ENCODE measurements at regions not wholly inside any gene's neighbourhood (a gene's known extent, or its start where the extent isn't known, plus 50 kb on each side); places are given as distances from the start of the nearest gene placed in this dataset.

GRCh38 chr2:221874444-221874843 lies 302.3 kb upstream of the EPHA4 start:
- no peaks in the 10 kb centered on the region for H3K4me1 ChIP-seq (ENCODE audit: control insufficient read depth in 1 of 2, insufficient read depth in 1 of 2, low read depth in 1 of 2, low read length in 1 of 2)
- TF ChIP-seq, protein P1, sequence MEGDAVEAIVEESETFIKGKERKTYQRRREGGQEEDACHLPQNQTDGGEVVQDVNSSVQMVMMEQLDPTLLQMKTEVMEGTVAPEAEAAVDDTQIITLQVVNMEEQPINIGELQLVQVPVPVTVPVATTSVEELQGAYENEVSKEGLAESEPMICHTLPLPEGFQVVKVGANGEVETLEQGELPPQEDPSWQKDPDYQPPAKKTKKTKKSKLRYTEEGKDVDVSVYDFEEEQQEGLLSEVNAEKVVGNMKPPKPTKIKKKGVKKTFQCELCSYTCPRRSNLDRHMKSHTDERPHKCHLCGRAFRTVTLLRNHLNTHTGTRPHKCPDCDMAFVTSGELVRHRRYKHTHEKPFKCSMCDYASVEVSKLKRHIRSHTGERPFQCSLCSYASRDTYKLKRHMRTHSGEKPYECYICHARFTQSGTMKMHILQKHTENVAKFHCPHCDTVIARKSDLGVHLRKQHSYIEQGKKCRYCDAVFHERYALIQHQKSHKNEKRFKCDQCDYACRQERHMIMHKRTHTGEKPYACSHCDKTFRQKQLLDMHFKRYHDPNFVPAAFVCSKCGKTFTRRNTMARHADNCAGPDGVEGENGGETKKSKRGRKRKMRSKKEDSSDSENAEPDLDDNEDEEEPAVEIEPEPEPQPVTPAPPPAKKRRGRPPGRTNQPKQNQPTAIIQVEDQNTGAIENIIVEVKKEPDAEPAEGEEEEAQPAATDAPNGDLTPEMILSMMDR (IDR thresholded peaks at IDR 0.05) = no peak
- H3K9me3 ChIP-seq = no peaks in the 10 kb centered on the region
- no peaks in the 10 kb centered on the region for H3K27me3 ChIP-seq
- no peak overlapping the region for H3K4me3 ChIP-seq (ENCODE audit: low read depth in 1 of 2, low read length in 1 of 2)
- H3K36me3 ChIP-seq = no peaks in the 10 kb centered on the region
- H3K27ac ChIP-seq = no peak overlapping the region

DNA sequence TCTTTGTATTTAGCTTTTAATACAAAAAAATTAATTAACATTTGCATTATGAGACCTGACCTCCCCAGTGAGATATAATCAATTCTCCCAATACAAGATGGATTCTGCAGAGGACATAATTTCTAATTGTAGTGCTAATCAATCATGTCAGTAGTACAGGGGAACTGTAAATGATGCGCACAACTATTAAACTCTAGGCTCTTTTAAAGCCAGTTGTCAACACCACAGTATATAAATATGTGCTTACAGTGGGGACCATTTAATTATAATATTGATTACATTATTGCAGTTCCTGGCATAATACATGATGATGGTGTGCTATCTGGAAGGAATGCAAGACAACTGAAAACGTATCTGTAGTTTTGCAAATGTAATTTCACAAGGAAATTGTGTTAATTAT lies 285.6 kb upstream of the EPHA4 start:
- no peaks in the 10 kb centered on the region for H3K4me1 ChIP-seq (ENCODE audit: control insufficient read depth in 1 of 2, insufficient read depth in 1 of 2, low read depth in 1 of 2, low read length in 1 of 2)
- H3K27ac ChIP-seq = no peak overlapping the region
- H3K9me3 ChIP-seq = no peaks in the 10 kb centered on the region
- H3K4me3 ChIP-seq (ENCODE audit: low read depth in 1 of 2, low read length in 1 of 2) = no peak overlapping the region
- TF ChIP-seq, protein P1 (IDR thresholded peaks at IDR 0.05) = no peak
- no peaks in the 10 kb centered on the region for H3K36me3 ChIP-seq
- H3K27me3 ChIP-seq = no peaks in the 10 kb centered on the region

DNA sequence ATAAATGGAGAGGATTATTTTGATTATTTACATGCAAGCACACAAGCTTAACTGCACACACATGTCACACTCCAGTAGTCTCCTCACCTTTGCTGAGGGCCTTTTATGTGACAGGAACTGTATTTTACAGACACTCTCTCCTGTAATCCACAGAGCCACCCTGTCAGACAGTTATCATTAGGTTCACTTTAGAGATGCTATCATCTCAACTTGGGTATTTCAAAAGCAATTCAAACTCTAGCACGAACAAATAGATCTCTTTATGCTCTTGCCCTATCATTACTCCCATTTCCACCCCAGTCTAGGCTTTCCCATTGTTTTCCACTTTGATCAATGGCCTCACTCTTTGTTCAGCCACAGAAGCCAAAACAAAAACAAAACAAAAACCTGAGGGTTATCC lies 281.2 kb upstream of the EPHA4 start:
- Histone ChIP-seq H3K9me3 (no peaks in the 10 kb centered on the region), H3K27ac (no peak overlapping the region)
- TF ChIP-seq, protein P1 (IDR thresholded peaks at IDR 0.05) = no peak

DNA sequence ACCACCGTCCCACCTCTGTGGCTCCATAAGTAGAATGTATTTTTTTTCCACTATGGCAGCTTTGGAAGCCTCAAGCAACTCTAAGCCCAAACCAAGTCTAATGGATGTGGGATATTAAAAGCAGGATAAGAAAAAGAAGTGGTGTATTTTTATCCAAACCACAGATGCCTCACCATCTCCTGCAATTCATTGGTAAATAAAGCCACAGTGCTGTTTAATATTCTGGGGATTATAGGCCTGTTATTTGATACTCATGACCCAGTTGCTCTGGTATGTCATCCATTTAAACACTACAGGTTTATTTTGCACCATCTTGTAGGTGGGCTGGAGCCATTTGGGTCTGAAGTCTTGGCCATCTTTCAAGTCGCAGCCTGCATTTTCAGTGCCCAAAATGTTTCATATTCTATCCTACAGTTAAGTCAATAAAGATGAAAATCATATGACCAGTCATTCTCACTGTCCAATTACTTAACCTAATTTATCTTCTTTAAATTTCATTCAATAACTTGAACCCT lies 279.5 kb upstream of the EPHA4 start:
- Histone ChIP-seq H3K27ac (no peak overlapping the region), H3K36me3 (no peaks in the 10 kb centered on the region), H3K9me3 (no peaks in the 10 kb centered on the region), H3K27me3 (no peaks in the 10 kb centered on the region), H3K4me1 (ENCODE audit: control insufficient read depth in 1 of 2, insufficient read depth in 1 of 2, low read depth in 1 of 2, low read length in 1 of 2) (no peaks in the 10 kb centered on the region), H3K4me3 (ENCODE audit: low read depth in 1 of 2, low read length in 1 of 2) (no peak overlapping the region)
- TF ChIP-seq, protein P1 (IDR thresholded peaks at IDR 0.05) = no peak

More for the DNA sequence above, 281.2 kb upstream of the EPHA4 start:
- no peaks in the 10 kb centered on the region for H3K27me3 ChIP-seq
- H3K4me3 ChIP-seq (ENCODE audit: low read depth in 1 of 2, low read length in 1 of 2) = no peak overlapping the region
- no peaks in the 10 kb centered on the region for H3K4me1 ChIP-seq (ENCODE audit: control insufficient read depth in 1 of 2, insufficient read depth in 1 of 2, low read depth in 1 of 2, low read length in 1 of 2)
- H3K36me3 ChIP-seq = no peaks in the 10 kb centered on the region

DNA sequence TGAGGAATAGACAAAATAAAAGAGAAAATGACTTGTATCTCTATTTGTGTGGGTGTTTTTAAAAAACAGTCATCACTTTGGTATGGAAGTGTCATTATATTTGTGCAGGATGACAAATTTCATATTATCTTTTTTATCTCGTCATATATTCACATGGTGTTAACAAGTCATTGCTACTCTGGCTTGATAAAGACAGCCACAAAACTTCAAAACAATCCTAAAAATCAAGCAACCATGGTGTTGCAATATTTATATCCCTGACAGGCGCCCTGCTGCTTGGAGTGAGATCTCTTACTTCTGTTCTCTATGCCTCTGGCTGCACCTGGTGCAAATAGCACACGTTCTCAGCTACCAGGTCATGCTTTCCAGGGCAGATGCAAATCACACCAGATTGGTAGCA lies 278.0 kb upstream of the EPHA4 start:
- no peaks in the 10 kb centered on the region for H3K9me3 ChIP-seq
- H3K36me3 ChIP-seq = no peaks in the 10 kb centered on the region
- no peak overlapping the region for H3K4me3 ChIP-seq (ENCODE audit: low read depth in 1 of 2, low read length in 1 of 2)
- no peaks in the 10 kb centered on the region for H3K27me3 ChIP-seq
- no peak overlapping the region for H3K27ac ChIP-seq
- no peaks in the 10 kb centered on the region for H3K4me1 ChIP-seq (ENCODE audit: control insufficient read depth in 1 of 2, insufficient read depth in 1 of 2, low read depth in 1 of 2, low read length in 1 of 2)
- TF ChIP-seq, protein P1 (IDR thresholded peaks at IDR 0.05) = no peak

GRCh38 chr2:221848286-221848685 lies 276.2 kb upstream of the EPHA4 start:
- Histone ChIP-seq H3K27ac (no peak overlapping the region), H3K4me3 (ENCODE audit: low read depth in 1 of 2, low read length in 1 of 2) (no peak overlapping the region), H3K9me3 (no peaks in the 10 kb centered on the region), H3K36me3 (no peaks in the 10 kb centered on the region), H3K27me3 (no peaks in the 10 kb centered on the region), H3K4me1 (ENCODE audit: control insufficient read depth in 1 of 2, insufficient read depth in 1 of 2, low read depth in 1 of 2, low read length in 1 of 2) (no peaks in the 10 kb centered on the region)
- TF ChIP-seq, protein P1 (IDR thresholded peaks at IDR 0.05) = no peak

All from neutrophil (primary cell).